Common myeloid progenitor, CD34-positive (primary cell): ENCODE measurements at regions not wholly inside any gene's neighbourhood (a gene's known extent, or its start where the extent isn't known, plus 50 kb on each side); places are given as distances from the start of the nearest gene placed in this dataset.

Source experiments
- CTCF ChIA-PET: fragments of 350-600 bp; sonication (Branson Sonifier 250); formaldehyde crosslinking; loops from one replicate; lab custom pipeline; 2021; ENCODE audit warnings: antibody characterized with exemption; lab: Charles Lee
- POLR2A ChIA-PET: fragments of 350-600 bp; sonication (Branson Sonifier 250); formaldehyde crosslinking; loops from one replicate; lab custom pipeline; 2021; ENCODE audit warnings: antibody characterized with exemption; lab: Charles Lee
- DNase-seq, 3 donors: peaks; one replicate each; pipeline versions ENCODE4 v3.0.0 to v3.0.0-alpha.2; 2013
- H3K27ac ChIP-seq, 2 experiments: 1 replicate in 1 of 2; 2 replicates in 1 of 2; pipeline ENCODE4 v1.7.0; 2013; ENCODE audit warnings: inconsistent platforms in 2 of 2, low read length in 2 of 2, mild to moderate bottlenecking in 2 of 2, low read depth in 1 of 2, moderate library complexity in 1 of 2; ENCODE audit not compliant: severe bottlenecking in 2 of 2, insufficient read depth in 1 of 2, poor library complexity in 1 of 2
- H3K27me3 ChIP-seq, 5 experiments: replicated peaks in 2 of 5; 1 replicate in 3 of 5; 2 replicates in 2 of 5; pipeline versions ENCODE4 v1.6.1 to v1.7.0; 2013; ENCODE audit warnings: low read length in 4 of 5, mild to moderate bottlenecking in 2 of 5, moderate library complexity in 2 of 5, inconsistent platforms in 1 of 5; ENCODE audit not compliant: insufficient read depth in 5 of 5, control insufficient read depth in 4 of 5
- H3K36me3 ChIP-seq, 4 experiments: 1 replicate in 2 of 4; 2 replicates in 2 of 4; pipeline versions ENCODE4 v1.6.1 to v1.7.0; 2013; ENCODE audit warnings: low read length in 3 of 4, control low read depth in 1 of 4, mild to moderate bottlenecking in 1 of 4; ENCODE audit not compliant: control insufficient read depth in 4 of 4, insufficient read depth in 4 of 4
- H3K4me1 ChIP-seq, 4 experiments: 1 replicate in 3 of 4; 2 replicates in 1 of 4; pipeline versions ENCODE4 v1.6.1 to v1.7.1; 2013; ENCODE audit warnings: low read length in 3 of 4, mild to moderate bottlenecking in 3 of 4, control low read depth in 1 of 4, inconsistent platforms in 1 of 4, moderate library complexity in 1 of 4; ENCODE audit not compliant: control insufficient read depth in 4 of 4, insufficient read depth in 4 of 4; ENCODE audit errors: control extremely low read depth in 1 of 4
- H3K4me3 ChIP-seq, 7 experiments: 1 replicate in 4 of 7; 2 replicates in 3 of 7; pipeline versions ENCODE4 v1.5.1 to v1.7.0; 2013; ENCODE audit warnings: mild to moderate bottlenecking in 7 of 7, low read length in 6 of 7, moderate library complexity in 6 of 7, inconsistent platforms in 2 of 7, low read depth in 2 of 7, control low read depth in 1 of 7; ENCODE audit not compliant: insufficient read depth in 4 of 7, control insufficient read depth in 1 of 7; ENCODE audit errors: extremely low read depth in 1 of 7
- H3K9me3 ChIP-seq, 5 experiments: 1 replicate in 4 of 5; 2 replicates in 1 of 5; pipeline versions ENCODE4 v1.6.1 to v1.7.1; 2013; ENCODE audit warnings: low read length in 4 of 5, mild to moderate bottlenecking in 2 of 5, inconsistent platforms in 1 of 5, low read depth in 1 of 5, moderate library complexity in 1 of 5; ENCODE audit not compliant: control insufficient read depth in 4 of 5, insufficient read depth in 2 of 5; ENCODE audit errors: control extremely low read depth in 1 of 5
- WGBS: methylation state at CpG from one replicate; pipeline ENCODE4 v1.1.5; 2013; ENCODE audit not compliant: insufficient coverage; 5-methylcytosine and 5-hydroxymethylcytosine counted together

DNA sequence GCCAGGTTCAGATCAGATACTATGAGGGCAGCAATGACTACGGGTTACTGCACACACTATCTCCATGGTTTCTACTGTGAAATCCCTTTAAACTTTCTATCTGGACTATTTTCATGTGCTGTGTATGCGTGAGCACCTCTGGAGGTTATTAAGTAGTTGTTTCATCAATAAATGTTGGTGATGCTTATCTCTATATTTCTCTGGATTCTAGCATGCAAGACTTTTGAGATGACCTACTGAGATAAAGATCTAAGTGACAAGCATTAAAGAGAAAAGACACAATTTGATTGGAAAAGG lies 194.0 kb downstream of the NRIP1 start:
- no peak for DNase-seq
- Histone ChIP-seq H3K27me3 (no peaks in the 10 kb centered on the region), H3K27ac (no peak overlapping the region), H3K4me1 (peaks cover 7 to 27% (median 17%) of the 10 kb centered on the region in 4 experiments), H3K36me3 (no peaks in the 10 kb centered on the region), H3K4me3 (no peak overlapping the region), H3K9me3 (no peaks in the 10 kb centered on the region)
- 100% methylated on average over 2 of the region's 2 CpGs for WGBS
- CTCF ChIA-PET = no interaction called here
- POLR2A ChIA-PET = no interaction called here

DNA sequence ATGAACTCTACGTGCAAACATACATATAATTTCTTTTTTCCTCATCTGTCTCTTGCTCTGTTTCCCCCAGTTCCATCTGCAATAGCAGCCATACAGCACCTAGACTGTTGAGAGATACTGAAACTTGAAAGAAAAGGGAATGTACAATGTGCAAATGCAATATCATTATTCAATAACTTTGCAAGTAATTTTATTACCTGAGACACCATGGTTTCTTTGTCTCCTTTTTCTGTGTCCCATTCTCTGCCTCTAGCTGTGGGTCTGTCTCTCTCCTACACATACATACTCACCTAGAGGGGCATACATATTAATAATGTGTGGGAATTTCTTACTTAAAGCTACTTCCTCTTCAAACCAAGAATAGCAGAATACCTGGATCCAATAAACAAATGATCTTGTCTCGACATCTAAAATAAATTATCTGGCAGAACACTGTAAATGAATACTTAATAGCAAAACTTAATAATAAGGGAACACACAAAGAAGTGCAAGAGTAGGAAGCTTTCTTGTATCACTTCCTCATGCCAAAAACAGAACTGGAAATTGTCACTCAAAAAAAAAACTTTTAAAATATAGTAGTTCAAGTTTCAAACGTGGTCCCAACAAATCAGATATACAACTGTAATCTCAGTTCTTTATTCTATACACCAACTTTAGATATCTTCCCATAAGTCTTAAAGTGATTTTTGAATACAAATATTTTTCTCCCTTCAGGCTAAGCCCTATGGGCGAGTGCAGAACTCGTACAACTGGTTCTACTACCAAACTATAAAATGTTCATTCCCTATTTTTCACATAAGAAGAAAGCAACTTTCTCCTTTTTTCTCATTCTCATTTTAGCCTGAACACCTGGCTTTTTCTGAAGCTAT lies 194.6 kb downstream of the NRIP1 start:
- POLR2A ChIA-PET = no interaction called here
- Histone ChIP-seq H3K4me3 (no peak overlapping the region), H3K27ac (no peak overlapping the region)

DNA sequence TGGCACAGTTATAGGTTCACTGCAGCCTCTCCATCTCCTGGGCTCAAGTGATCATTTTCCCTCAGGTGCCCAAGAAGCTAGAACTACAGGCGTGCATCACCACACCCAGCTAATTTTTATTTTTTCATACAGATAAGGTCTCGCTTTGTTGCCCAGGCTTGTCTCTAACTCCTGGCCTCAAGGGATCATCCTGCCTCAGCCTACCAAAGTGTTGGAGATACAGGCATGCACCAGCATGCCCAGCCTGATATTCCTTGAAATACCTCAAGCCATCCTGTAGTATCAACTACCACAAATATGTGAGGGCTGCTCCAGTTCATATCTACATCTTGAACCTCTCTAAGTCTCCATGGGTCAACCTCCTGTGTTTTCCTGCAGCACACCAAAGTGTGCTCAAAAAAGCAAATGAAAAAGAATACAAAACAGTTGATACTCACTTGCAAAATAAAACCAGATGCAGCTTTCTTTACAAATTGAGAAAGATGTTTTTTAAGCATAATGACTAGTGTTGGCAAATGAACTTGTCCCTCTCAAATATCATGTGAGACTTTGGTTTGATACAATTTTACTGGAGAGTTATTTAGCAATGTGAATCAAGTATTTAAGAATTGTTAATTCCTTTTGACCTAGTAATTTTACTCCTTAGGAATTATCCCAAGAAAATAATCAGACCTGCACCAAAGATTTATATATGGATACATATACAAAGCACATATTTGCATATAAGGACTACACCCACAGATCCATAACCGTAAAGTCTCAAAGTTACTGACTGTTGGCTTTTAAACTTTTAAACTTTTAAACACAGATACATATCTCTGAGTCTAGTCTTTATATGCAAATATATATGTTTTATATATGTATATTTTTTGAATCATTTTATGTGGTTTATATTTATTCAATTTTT lies 197.7 kb downstream of the NRIP1 start:
- Histone ChIP-seq H3K4me1 (peaks cover 7 to 36% (median 21%) of the 10 kb centered on the region in 4 experiments), H3K27ac (no peak overlapping the region), H3K4me3 (no peak overlapping the region), H3K36me3 (no peaks in the 10 kb centered on the region), H3K27me3 (no peaks in the 10 kb centered on the region), H3K9me3 (no peaks in the 10 kb centered on the region)
- DNase-seq = no peak
- WGBS = 100% methylated on average over 1 of the region's 3 CpGs
- ChIA-PET CTCF (no interaction called here), POLR2A (no interaction called here)

More for the DNA sequence above, 194.6 kb downstream of the NRIP1 start:
- DNase-seq = peak in 2 of 3 donors; percentile 17 to 27
- Histone ChIP-seq H3K4me1 (peaks cover 7 to 27% (median 17%) of the 10 kb centered on the region in 4 experiments), H3K9me3 (no peaks in the 10 kb centered on the region), H3K27me3 (no peaks in the 10 kb centered on the region), H3K36me3 (no peaks in the 10 kb centered on the region)
- CTCF ChIA-PET = no interaction called here
- WGBS = no CpG with 5 or more reads among the region's 5 CpGs

DNA sequence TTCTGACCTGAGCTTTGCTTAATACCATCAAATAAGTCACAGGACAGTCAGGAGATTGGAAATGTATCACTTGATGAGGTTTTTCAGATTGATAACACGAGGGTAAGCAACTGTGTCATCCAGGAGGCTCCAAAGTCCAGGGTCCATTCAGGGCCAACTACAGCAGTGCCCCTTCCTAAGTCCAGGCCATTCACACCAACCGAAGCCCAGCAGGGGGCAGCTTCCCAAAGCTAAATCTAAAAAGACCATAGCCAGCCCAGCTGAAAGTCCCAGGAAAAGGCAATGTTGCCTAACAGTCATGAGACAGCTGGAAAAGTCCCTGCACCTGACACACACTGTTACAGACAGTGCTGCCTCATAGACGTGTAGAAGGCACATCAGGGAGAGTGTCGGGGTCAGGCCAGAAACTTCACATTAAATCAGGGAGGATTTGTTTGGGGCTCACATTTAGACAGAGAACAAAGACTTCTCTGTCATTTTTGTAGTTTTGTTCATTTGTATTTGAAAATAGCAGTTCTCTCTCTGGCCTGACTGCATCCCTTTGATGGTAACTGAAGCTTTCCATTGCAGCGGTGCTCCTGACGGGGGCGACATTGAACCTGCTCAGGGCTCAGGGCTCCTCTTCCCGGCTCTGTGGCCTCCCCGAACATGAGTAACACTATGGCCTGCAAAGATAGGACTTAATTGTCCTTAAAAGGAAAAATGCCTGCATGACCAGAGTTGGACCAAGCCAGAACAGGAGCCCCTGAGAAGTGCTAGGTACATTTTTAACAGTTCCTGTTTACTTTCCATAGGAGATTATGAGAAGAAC lies 200.4 kb downstream of the NRIP1 start:
- 60% methylated on average over 6 of the region's 9 CpGs for WGBS
- DNase-seq = peak; percentile 57 to 71 (median 71)
- ChIA-PET CTCF (interaction anchor here (0.8 to 2.3 kb wide), 10 partner anchors 9 to 729 kb away, joined by 3 to 11 read pairs (median 4); no protein-coding TSS in a partner anchor), POLR2A (no interaction called here)
- Histone ChIP-seq H3K27ac (no peak overlapping the region), H3K36me3 (no peaks in the 10 kb centered on the region), H3K27me3 (no peaks in the 10 kb centered on the region), H3K4me1 (peaks cover 3 to 28% (median 16%) of the 10 kb centered on the region in 4 experiments), H3K4me3 (no peak overlapping the region), H3K9me3 (peaks cover 0 to 6% (median 3%) of the 10 kb centered on the region in 5 experiments)

DNA sequence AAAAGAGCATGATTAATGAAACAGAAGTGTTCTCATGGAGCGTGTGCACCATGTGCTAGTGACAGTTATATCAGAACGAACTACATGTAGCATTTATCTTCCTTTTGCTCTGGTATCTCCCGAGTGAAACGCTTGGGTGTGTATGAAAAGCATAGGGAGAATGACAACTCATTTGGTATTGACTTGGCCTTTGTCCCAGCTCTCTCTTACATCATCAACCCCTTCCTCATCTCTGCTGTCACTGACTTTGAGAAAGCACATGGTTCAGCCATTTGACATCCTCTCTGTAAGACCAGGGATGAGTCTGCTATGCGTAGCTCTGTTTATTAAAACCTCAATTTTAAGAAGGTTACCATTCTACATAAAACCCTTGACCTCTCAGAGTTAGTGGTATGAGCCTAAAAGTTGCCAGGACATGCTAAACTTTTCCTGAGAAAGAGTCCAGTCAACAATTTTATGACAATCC lies 201.0 kb downstream of the NRIP1 start:
- no peak overlapping the region for H3K4me3 ChIP-seq
- WGBS = 90% methylated on average over 2 of the region's 5 CpGs
- no peak overlapping the region for H3K27ac ChIP-seq
- H3K27me3 ChIP-seq = no peaks in the 10 kb centered on the region
- DNase-seq = peak in 2 of 3 donors; percentile 18 to 23
- POLR2A ChIA-PET = no interaction called here
- H3K4me1 ChIP-seq = peaks cover 0 to 24% (median 11%) of the 10 kb centered on the region in 4 experiments
- H3K36me3 ChIP-seq = no peaks in the 10 kb centered on the region
- peaks cover 0 to 6% (median 3%) of the 10 kb centered on the region in 5 experiments for H3K9me3 ChIP-seq
- CTCF ChIA-PET = interaction anchor here (0.6 to 2.3 kb wide), 10 partner anchors 8 to 930 kb away, joined by 3 to 11 read pairs (median 4); no protein-coding TSS in a partner anchor

DNA sequence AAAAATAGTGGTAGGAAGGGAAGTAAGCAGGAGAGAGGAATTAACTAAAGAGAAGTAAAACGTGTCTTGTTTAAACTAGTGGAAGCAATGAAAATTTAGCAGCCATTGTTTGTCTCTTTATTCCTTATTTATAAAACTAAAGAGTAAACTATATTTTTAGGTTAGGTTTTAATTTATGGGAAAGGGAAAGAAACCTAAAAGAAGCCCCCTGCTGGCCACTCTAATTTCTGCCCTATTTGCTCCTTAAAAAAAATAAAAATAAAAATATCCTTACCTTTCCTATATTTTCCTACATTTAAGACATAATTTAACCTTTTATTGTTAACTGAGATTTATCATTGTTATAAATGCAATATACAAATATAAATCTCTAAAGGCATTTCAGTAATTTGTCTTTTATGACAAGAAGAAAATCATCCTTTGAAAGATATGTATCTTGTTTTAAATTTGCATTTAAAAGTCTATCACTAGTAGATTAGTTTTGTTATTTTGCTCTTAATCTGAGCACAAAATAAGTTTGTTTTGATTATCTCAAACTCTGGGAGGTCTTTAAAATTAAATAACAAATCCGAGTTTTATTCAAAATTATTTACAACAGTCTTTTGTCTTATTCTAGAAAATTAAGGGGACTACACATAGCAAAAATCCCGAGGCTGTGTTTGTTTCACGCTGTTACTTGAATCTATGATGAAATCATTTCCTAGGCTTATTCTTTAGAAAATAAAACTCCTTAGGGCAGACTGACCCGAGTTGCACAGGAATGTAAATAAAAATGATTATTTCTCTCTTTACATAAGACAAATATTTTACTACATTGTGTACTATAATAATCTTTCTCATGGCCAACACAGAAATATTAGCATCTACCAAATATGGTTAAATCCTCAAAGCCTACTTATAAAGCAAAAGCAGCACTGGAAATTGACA lies 201.7 kb downstream of the NRIP1 start:
- WGBS = no CpG with 5 or more reads among the region's 5 CpGs
- DNase-seq = peak in 2 of 3 donors; percentile 30 to 45
- CTCF ChIA-PET = interaction anchor here (0.6 to 1.5 kb wide), 6 partner anchors 14 to 929 kb away, joined by 3 to 6 read pairs (median 4); no protein-coding TSS in a partner anchor

More for the DNA sequence above, 201.7 kb downstream of the NRIP1 start:
- Histone ChIP-seq H3K9me3 (peaks cover 0 to 6% (median 3%) of the 10 kb centered on the region in 5 experiments), H3K27me3 (no peaks in the 10 kb centered on the region), H3K4me1 (peaks cover 0 to 17% (median 4%) of the 10 kb centered on the region in 4 experiments), H3K36me3 (no peaks in the 10 kb centered on the region), H3K4me3 (no peak overlapping the region), H3K27ac (no peak overlapping the region)
- POLR2A ChIA-PET = no interaction called here
